Activated CD8-positive, alpha-beta T cell treated with anti-CD3 and anti-CD28 coated beads for 36 hours (primary cell): ENCODE measurements at regions not wholly inside any gene's neighbourhood (a gene's known extent, or its start where the extent isn't known, plus 50 kb on each side); places are given as distances from the start of the nearest gene placed in this dataset.

ENCODE experiments used
- ATAC-seq: fragments of 200-7000 bp; cut with Tn5 transposase; one replicate; pipeline ENCODE4 v1.10.0; 2021; ENCODE audit warnings: mild to moderate bottlenecking, moderate library complexity
- CTCF ChIA-PET: fragments of 350-600 bp; sonication (Branson Sonifier 250); formaldehyde crosslinking; loops from one replicate; lab custom pipeline; 2021; ENCODE audit warnings: antibody characterized with exemption; lab: Charles Lee
- POLR2A ChIA-PET: fragments of 350-600 bp; sonication (Branson Sonifier 250); formaldehyde crosslinking; loops from one replicate; lab custom pipeline; 2021; ENCODE audit warnings: antibody characterized with exemption; lab: Charles Lee
- DNase-seq: peaks from one replicate; pipeline ENCODE4 v3.0.0-alpha.2; 2020
- H3K27ac Mint-ChIP-seq: one replicate; pipeline ENCODE4 v1.8.0; 2021; ENCODE audit warnings: mild to moderate bottlenecking, mixed read lengths
- H3K27me3 Mint-ChIP-seq: one replicate; pipeline ENCODE4 v1.8.0; 2021; ENCODE audit warnings: mixed read lengths
- H3K36me3 Mint-ChIP-seq: one replicate; pipeline ENCODE4 v1.8.0; 2021; ENCODE audit warnings: low read depth, mixed read lengths
- H3K4me1 Mint-ChIP-seq: one replicate; pipeline ENCODE4 v1.8.0; 2021; ENCODE audit warnings: low read depth, mixed read lengths
- H3K4me3 Mint-ChIP-seq: one replicate; pipeline ENCODE4 v1.8.0; 2021; ENCODE audit warnings: mild to moderate bottlenecking, moderate library complexity, mixed read lengths
- H3K9me3 Mint-ChIP-seq: one replicate; pipeline ENCODE4 v1.8.0; 2021; ENCODE audit warnings: mixed read lengths
- CTCF ChIP-seq: fragments of 200-600 bp; IDR thresholded peaks from one replicate; pipeline ENCODE4 v1.8.0; 2022; ENCODE audit warnings: antibody characterized with exemption, mild to moderate bottlenecking
- intact Hi-C: fragments of 100-400 bp; cut with micrococcal nuclease; formaldehyde crosslinking; loops from one replicate; pipeline ENCODE4 v1.10.0; 2022

DNA sequence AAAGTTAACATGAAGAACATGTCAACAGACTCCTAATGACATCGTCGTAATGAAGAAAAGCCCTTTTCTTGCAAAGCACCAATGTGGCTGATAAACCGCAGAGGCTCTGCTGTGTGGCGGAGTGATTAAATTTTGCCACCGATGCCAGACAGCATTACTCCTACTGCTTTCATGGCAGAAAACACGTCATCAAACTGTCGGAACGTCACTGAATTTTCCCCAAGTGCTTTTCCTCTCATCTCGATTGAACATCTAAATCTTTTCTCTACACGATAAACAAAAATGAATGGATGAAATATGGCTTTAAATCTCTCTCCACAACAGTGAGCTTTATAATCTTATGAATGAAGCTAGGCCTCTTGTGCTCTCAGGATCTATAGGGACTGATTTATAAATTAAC, 159.8 kb upstream of the REG3G start:
- H3K4me3 Mint-ChIP-seq = no peak overlapping the region
- intact Hi-C loops = no loop called here

DNA sequence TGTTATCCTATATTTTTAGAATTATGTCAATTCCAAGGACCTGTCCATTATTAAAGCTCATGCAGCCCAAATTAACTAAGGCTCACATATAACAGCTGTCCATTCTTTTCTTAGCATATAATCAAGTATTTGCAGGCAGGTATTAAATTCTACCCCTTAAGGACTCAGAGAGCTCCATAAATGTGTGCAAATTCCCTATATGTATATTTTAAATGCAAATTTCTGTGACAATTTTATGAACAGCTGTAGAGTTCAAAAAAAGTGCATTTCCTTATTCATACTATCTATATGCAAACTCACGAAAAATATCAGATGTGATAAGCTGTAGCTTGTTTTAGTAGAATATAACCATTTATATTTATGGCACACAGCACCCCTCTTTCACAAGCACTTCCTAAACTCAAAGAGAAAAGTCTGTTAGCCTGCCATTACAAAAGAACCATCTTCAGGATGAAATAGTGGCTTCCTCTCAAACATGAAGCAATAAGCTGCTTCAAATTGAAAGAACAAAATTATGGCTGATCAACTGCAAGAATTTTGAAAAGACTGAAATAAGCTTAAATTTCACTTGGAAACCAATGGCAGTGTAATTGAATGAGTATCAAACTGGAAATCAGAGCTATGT, 155.0 kb upstream of the REG3G start:
- H3K4me1 Mint-ChIP-seq = no peaks in the 10 kb centered on the region
- no peak for TF ChIP-seq CTCF
- H3K27me3 Mint-ChIP-seq = no peaks in the 10 kb centered on the region
- H3K9me3 Mint-ChIP-seq = peaks cover 6% of the 10 kb centered on the region
- H3K27ac Mint-ChIP-seq = no peak overlapping the region
- ChIA-PET POLR2A (no interaction called here), CTCF (no interaction called here)
- intact Hi-C loops = no loop called here
- H3K36me3 Mint-ChIP-seq = no peaks in the 10 kb centered on the region
- DNase-seq (no peak), ATAC-seq (no peak)
- no peak overlapping the region for H3K4me3 Mint-ChIP-seq

More for the DNA sequence above, 159.8 kb upstream of the REG3G start:
- no peak overlapping the region for H3K27ac Mint-ChIP-seq
- CTCF ChIA-PET = no interaction called here
- H3K36me3 Mint-ChIP-seq = no peaks in the 10 kb centered on the region
- ATAC-seq (no peak), DNase-seq (no peak)
- H3K4me1 Mint-ChIP-seq = no peaks in the 10 kb centered on the region
- POLR2A ChIA-PET = no interaction called here
- no peaks in the 10 kb centered on the region for H3K27me3 Mint-ChIP-seq
- TF ChIP-seq CTCF = no peak
- H3K9me3 Mint-ChIP-seq = peaks cover 11% of the 10 kb centered on the region

DNA sequence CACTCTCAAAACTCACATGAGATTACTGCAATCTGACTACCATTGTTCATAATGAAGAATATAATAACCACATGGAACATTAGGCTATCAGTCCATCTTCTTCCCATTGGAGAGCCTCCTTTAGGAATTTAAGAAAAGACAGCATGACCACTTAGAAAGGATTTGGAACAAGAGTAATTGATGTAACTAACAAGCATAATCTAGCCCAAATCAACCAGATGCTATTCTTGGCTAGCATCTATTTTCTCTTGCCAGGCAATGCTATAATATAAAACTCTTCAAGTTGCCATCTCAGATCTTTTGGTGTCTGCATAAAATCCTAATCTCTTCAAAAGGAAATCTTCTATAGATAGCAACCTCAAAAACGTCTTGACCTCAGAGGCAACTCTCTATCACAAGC, 152.0 kb upstream of the REG3G start:
- H3K4me1 Mint-ChIP-seq = no peaks in the 10 kb centered on the region
- ATAC-seq = no peak
- no peak overlapping the region for H3K27ac Mint-ChIP-seq
- no peaks in the 10 kb centered on the region for H3K36me3 Mint-ChIP-seq
- no peaks in the 10 kb centered on the region for H3K27me3 Mint-ChIP-seq
- peaks cover 3% of the 10 kb centered on the region for H3K9me3 Mint-ChIP-seq
- POLR2A ChIA-PET = no interaction called here
- CTCF ChIA-PET = no interaction called here
- TF ChIP-seq CTCF = no peak
- no peak overlapping the region for H3K4me3 Mint-ChIP-seq
- no peak for DNase-seq
- intact Hi-C loops = no loop called here

- intact Hi-C loops = no loop called here
- H3K9me3 Mint-ChIP-seq = peaks cover 2% of the 10 kb centered on the region
- no peak overlapping the region for H3K4me3 Mint-ChIP-seq
- POLR2A ChIA-PET = no interaction called here
- H3K36me3 Mint-ChIP-seq = no peaks in the 10 kb centered on the region
- H3K27ac Mint-ChIP-seq = no peak overlapping the region
- TF ChIP-seq CTCF = no peak
- DNase-seq (no peak), ATAC-seq (no peak)
- no peaks in the 10 kb centered on the region for H3K4me1 Mint-ChIP-seq
- no peaks in the 10 kb centered on the region for H3K27me3 Mint-ChIP-seq
- CTCF ChIA-PET = no interaction called here
Observed at GRCh38 chr2:78876316-78876688, 149.2 kb upstream of the REG3G start.

DNA sequence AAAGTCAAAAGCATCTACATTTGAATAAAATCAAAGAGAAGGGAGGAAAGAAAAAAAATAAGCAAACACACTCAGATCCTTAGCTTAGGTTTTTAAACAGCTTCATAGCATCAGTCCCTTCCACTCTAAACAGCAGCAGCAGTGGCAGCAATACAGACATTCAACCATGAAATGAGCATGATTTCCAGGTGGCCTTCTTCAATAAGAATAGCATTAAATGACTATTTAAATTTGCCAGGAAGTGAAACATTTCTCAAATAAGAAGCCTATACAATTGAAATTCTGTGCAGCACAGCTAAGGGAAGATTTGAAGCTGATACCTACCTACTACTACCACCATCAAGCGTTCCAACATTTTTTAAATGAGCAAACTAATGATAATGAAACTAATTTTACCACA, 138.1 kb upstream of the REG3G start:
- no peak for ATAC-seq
- Mint-ChIP-seq H3K4me3 (no peak overlapping the region), H3K36me3 (no peaks in the 10 kb centered on the region), H3K27ac (no peak overlapping the region), H3K9me3 (peaks cover 4% of the 10 kb centered on the region), H3K4me1 (no peaks in the 10 kb centered on the region), H3K27me3 (no peaks in the 10 kb centered on the region)
- no peak for TF ChIP-seq CTCF
- ChIA-PET CTCF (no interaction called here), POLR2A (no interaction called here)
- DNase-seq = no peak
- intact Hi-C loops = no loop called here
